GM12864 (cell line): ENCODE measurements at regions not wholly inside any gene's neighbourhood (a gene's known extent, or its start where the extent isn't known, plus 50 kb on each side); places are given as distances from the start of the nearest gene placed in this dataset.

Experiments used
- DNase-seq: peaks from one replicate; pipeline ENCODE4 v3.0.0-alpha.2; 2011; ENCODE audit warnings: low read depth
- H3K4me3 ChIP-seq: 2 replicates; pipeline ENCODE4 v1.5.1; 2011; ENCODE audit warnings: mild to moderate bottlenecking, low read depth, low read length, control low read depth
- CTCF ChIP-seq: IDR thresholded peaks from 2 replicates; pipeline ENCODE4 v1.5.1; 2011; ENCODE audit warnings: low read depth, mild to moderate bottlenecking, moderate library complexity, low read length, control low read depth, inconsistent platforms; ENCODE audit errors: missing control alignments

- H3K4me3 ChIP-seq: no peak overlapping the region
- no peak for TF ChIP-seq CTCF
- no peak for DNase-seq
Observed at GRCh38 chr6:9901376-9901775, 513.5 kb downstream of the TFAP2A start.

- TF ChIP-seq CTCF: no peak
- DNase-seq: no peak
- H3K4me3 ChIP-seq: no peak overlapping the region
Observed at GRCh38 chr6:9896806-9897205, 518.1 kb downstream of the TFAP2A start.

- DNase-seq: no peak
- TF ChIP-seq CTCF: no peak
- no peak overlapping the region for H3K4me3 ChIP-seq
Observed at GRCh38 chr6:9890893-9891292, 524.0 kb downstream of the TFAP2A start.

GRCh38 chr6:9890469-9890868, 524.4 kb downstream of the TFAP2A start:
- no peak for DNase-seq
- H3K4me3 ChIP-seq: no peak overlapping the region
- TF ChIP-seq CTCF: no peak

GRCh38 chr6:9878535-9878934, 536.3 kb downstream of the TFAP2A start:
- H3K4me3 ChIP-seq: no peak overlapping the region
- TF ChIP-seq CTCF: no peak
- no peak for DNase-seq

GRCh38 chr6:9875605-9876353, 539.1 kb downstream of the TFAP2A start:
- H3K4me3 ChIP-seq: no peak overlapping the region
- no peak for TF ChIP-seq CTCF
- no peak for DNase-seq

- no peak for TF ChIP-seq CTCF
- no peak for DNase-seq
- H3K4me3 ChIP-seq: no peak overlapping the region
Observed at GRCh38 chr6:9862603-9863167, 552.2 kb downstream of the TFAP2A start.
